GM13976 (cell line): ENCODE measurements at regions not wholly inside any gene's neighbourhood (a gene's known extent, or its start where the extent isn't known, plus 50 kb on each side); places are given as distances from the start of the nearest gene placed in this dataset.

Experiments
- DNase-seq: peaks from one replicate; pipeline ENCODE4 v3.0.0; 2012; ENCODE audit warnings: low spot score
- CTCF ChIP-seq: IDR thresholded peaks from 2 replicates; pipeline ENCODE4 v1.5.1; 2012; ENCODE audit warnings: borderline replicate concordance, mild to moderate bottlenecking; ENCODE audit not compliant: insufficient read depth; ENCODE audit errors: extremely low read depth, missing control alignments, control extremely low read depth
- in situ Hi-C: fragments of 300-500 bp; cut with MboI; formaldehyde crosslinking; loops from one replicate; pipeline ENCODE4 v1.12.0; 2022; ENCODE audit warnings: low sequenced_read_pairs, mixed read lengths, inconsistent platforms; ENCODE audit not compliant: unreplicated experiment

GRCh38 chr2:192347542-192347941 is 152.8 kb upstream of the TMEFF2 start:
- no peak for DNase-seq
- in situ Hi-C loops: no loop called here
- TF ChIP-seq CTCF: no peak

GRCh38 chr2:192345287-192345686 is 150.6 kb upstream of the TMEFF2 start:
- TF ChIP-seq CTCF: no peak
- no peak for DNase-seq
- in situ Hi-C loops: no loop called here

- TF ChIP-seq CTCF: no peak
- in situ Hi-C loops: no loop called here
- no peak for DNase-seq
Observed at GRCh38 chr2:192333642-192334041, 138.9 kb upstream of the TMEFF2 start.

- DNase-seq: no peak
- in situ Hi-C loops: no loop called here
- no peak for TF ChIP-seq CTCF
Observed at GRCh38 chr2:192328297-192328696, 133.6 kb upstream of the TMEFF2 start.

GRCh38 chr2:192327576-192327975 is 132.8 kb upstream of the TMEFF2 start:
- TF ChIP-seq CTCF: no peak
- DNase-seq: no peak
- in situ Hi-C loops: no loop called here

- no peak for DNase-seq
- in situ Hi-C loops: no loop called here
- no peak for TF ChIP-seq CTCF
Observed at GRCh38 chr2:192315543-192315942, 120.8 kb upstream of the TMEFF2 start.
